ENCODE measurements at regions not wholly inside any gene's neighbourhood (a gene's known extent, or its start where the extent isn't known, plus 50 kb on each side); places are given as distances from the start of the nearest gene placed in this dataset.

GRCh38 chr6:168876956-168877355, 376.7 kb downstream of the THBS2 start:
- no peak for DNase-seq (ENCODE audit: low spot score)
- H3K27me3 ChIP-seq (ENCODE audit: control insufficient read depth in 4 of 4, insufficient read depth in 4 of 4, low read length in 3 of 4) = peaks cover 0 to 14% (median 0%) of the 10 kb centered on the region in 4 donors
- WGBS = 83% methylated on average over 15 of the region's 15 CpGs

More at GRCh38 chr6:168876956-168877355, 376.7 kb downstream of the THBS2 start:
- Histone ChIP-seq H3K4me3 (ENCODE audit: low read depth in 1 of 3, low read length in 3 of 3) (no peak overlapping the region), H3K9me3 (ENCODE audit: control insufficient read depth in 4 of 4, low read length in 3 of 4) (no peaks in the 10 kb centered on the region), H3K36me3 (ENCODE audit: control insufficient read depth in 4 of 4, insufficient read depth in 3 of 4, low read depth in 1 of 4, low read length in 3 of 4) (no peaks in the 10 kb centered on the region), H3K4me1 (ENCODE audit: control insufficient read depth in 4 of 4, insufficient read depth in 4 of 4, low read length in 3 of 4) (no peaks in the 10 kb centered on the region), H3K27ac (ENCODE audit: low read depth in 1 of 2, low read length in 2 of 2) (no peak overlapping the region), H3K9ac (ENCODE audit: low read depth in 1 of 2, low read length in 2 of 2) (no peak overlapping the region)
- TF ChIP-seq NR2F2 (IDR thresholded peaks at IDR 0.05) (no peak), RXRA (IDR thresholded peaks at IDR 0.05) (no peak), FOXA1 (IDR thresholded peaks at IDR 0.05) (no peak), RAD21 (IDR thresholded peaks at IDR 0.05) (no peak), SP1 (IDR thresholded peaks at IDR 0.05) (no peak), JUND (IDR thresholded peaks at IDR 0.05) (no peak), GABPA (IDR thresholded peaks at IDR 0.05 in 1 of 2, conservative IDR thresholded peaks at IDR 0.05 in 1 of 2) (no peak), EGR1 (IDR thresholded peaks at IDR 0.05; ENCODE audit: low read depth in 2 of 2) (no peak), YY1 (IDR thresholded peaks at IDR 0.05) (no peak), ZBTB33 (IDR thresholded peaks at IDR 0.05) (no peak), HNF4G (IDR thresholded peaks at IDR 0.05) (no peak), FOXA2 (IDR thresholded peaks at IDR 0.05) (no peak), MAX (IDR thresholded peaks at IDR 0.05) (no peak), HNF4A (conservative IDR thresholded peaks at IDR 0.05) (no peak), TAF1 (conservative IDR thresholded peaks at IDR 0.05) (no peak), CTCF (IDR thresholded peaks at IDR 0.05; ENCODE audit: low read depth, low read length, missing input control) (no peak), ATF3 (IDR thresholded peaks at IDR 0.05) (no peak)
- TF ChIP-seq, protein P1, sequence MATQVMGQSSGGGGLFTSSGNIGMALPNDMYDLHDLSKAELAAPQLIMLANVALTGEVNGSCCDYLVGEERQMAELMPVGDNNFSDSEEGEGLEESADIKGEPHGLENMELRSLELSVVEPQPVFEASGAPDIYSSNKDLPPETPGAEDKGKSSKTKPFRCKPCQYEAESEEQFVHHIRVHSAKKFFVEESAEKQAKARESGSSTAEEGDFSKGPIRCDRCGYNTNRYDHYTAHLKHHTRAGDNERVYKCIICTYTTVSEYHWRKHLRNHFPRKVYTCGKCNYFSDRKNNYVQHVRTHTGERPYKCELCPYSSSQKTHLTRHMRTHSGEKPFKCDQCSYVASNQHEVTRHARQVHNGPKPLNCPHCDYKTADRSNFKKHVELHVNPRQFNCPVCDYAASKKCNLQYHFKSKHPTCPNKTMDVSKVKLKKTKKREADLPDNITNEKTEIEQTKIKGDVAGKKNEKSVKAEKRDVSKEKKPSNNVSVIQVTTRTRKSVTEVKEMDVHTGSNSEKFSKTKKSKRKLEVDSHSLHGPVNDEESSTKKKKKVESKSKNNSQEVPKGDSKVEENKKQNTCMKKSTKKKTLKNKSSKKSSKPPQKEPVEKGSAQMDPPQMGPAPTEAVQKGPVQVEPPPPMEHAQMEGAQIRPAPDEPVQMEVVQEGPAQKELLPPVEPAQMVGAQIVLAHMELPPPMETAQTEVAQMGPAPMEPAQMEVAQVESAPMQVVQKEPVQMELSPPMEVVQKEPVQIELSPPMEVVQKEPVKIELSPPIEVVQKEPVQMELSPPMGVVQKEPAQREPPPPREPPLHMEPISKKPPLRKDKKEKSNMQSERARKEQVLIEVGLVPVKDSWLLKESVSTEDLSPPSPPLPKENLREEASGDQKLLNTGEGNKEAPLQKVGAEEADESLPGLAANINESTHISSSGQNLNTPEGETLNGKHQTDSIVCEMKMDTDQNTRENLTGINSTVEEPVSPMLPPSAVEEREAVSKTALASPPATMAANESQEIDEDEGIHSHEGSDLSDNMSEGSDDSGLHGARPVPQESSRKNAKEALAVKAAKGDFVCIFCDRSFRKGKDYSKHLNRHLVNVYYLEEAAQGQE (IDR thresholded peaks at IDR 0.05) = no peak

Data from liver (tissue), 8 donors.